ENCODE measurements at regions not wholly inside any gene's neighbourhood (a gene's known extent, or its start where the extent isn't known, plus 50 kb on each side); places are given as distances from the start of the nearest gene placed in this dataset.

- no peak for TF ChIP-seq ZNF318 (CRISPR knock-in tag; IDR thresholded peaks at IDR 0.05)
- no peak for TF ChIP-seq ETV5 (CRISPR knock-in tag; IDR thresholded peaks at IDR 0.05; ENCODE audit: borderline replicate concordance)
- TF ChIP-seq PHF21A (CRISPR knock-in tag; IDR thresholded peaks at IDR 0.05): no peak
- TF ChIP-seq MAF1 (CRISPR knock-in tag; IDR thresholded peaks at IDR 0.05; ENCODE audit: borderline replicate concordance): no peak
- no peak for TF ChIP-seq SRSF9 (IDR thresholded peaks at IDR 0.05; ENCODE audit: borderline replicate concordance, insufficient read depth, low read depth, low read length, poor library complexity, severe bottlenecking)
- no peak for TF ChIP-seq ZBTB26 (CRISPR knock-in tag; IDR thresholded peaks at IDR 0.05; ENCODE audit: borderline replicate concordance)
These were observed 253.1 kb downstream of the NFKBIZ start (continued) for GRCh38 chr3:102102394-102102793.
